ENCODE measurements at regions not wholly inside any gene's neighbourhood (a gene's known extent, or its start where the extent isn't known, plus 50 kb on each side); places are given as distances from the start of the nearest gene placed in this dataset.

DNA sequence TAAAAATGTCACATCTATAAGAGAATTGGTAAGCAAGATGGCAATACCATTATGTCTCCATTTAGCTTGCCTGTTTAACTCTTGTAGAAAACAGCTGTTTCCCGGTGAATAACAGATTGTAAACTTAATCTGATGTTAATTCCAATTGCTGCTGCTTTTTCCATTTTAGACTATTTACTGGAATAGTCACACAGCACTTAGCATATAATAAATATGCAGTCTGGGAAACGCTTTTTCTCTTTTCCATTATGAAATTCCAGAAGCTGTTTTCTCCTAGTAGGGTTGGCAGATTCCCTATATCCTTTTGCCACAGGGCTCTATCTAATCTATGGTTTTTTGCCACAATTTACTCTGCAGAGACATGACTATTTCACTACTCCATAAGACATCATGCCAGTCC is 148.0 kb downstream of the CEMIP2 start:
- TF ChIP-seq, protein P1, sequence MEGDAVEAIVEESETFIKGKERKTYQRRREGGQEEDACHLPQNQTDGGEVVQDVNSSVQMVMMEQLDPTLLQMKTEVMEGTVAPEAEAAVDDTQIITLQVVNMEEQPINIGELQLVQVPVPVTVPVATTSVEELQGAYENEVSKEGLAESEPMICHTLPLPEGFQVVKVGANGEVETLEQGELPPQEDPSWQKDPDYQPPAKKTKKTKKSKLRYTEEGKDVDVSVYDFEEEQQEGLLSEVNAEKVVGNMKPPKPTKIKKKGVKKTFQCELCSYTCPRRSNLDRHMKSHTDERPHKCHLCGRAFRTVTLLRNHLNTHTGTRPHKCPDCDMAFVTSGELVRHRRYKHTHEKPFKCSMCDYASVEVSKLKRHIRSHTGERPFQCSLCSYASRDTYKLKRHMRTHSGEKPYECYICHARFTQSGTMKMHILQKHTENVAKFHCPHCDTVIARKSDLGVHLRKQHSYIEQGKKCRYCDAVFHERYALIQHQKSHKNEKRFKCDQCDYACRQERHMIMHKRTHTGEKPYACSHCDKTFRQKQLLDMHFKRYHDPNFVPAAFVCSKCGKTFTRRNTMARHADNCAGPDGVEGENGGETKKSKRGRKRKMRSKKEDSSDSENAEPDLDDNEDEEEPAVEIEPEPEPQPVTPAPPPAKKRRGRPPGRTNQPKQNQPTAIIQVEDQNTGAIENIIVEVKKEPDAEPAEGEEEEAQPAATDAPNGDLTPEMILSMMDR (IDR thresholded peaks at IDR 0.05), result no peak
- no peak for TF ChIP-seq POLR2AphosphoS5 (IDR thresholded peaks at IDR 0.05)
- no peak for TF ChIP-seq EP300 (IDR thresholded peaks at IDR 0.05)

Measured in suprapubic skin (tissue), 4 donors.